ENCODE measurements at regions not wholly inside any gene's neighbourhood (a gene's known extent, or its start where the extent isn't known, plus 50 kb on each side); places are given as distances from the start of the nearest gene placed in this dataset.

DNA sequence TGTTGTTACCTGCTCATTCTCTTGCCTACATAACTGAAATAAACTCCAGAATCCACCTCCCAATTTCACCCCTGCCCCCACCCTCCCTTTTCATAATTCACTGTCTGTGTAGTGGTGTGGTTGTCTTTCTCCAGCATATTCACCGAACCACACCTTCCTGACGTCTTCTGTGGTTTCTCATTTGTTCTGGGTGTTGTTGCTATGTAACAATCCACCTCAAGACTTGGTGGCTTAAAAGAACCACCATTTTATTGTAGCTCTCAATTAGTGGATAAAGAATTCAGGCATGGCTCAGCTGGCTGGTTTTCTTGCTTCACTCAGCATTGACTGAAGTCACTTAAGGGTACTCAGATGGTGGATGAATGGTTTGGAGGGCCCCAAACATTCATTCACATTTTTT lies 229.8 kb downstream of the MAF start:
- TF ChIP-seq STAT1 (IDR thresholded peaks at IDR 0.05; ENCODE audit: unreplicated experiment) = no peak
- no peak for TF ChIP-seq EZH2 (IDR thresholded peaks at IDR 0.05; ENCODE audit: low read depth, unreplicated experiment)
